GM23248 (cell line): ENCODE measurements at regions not wholly inside any gene's neighbourhood (a gene's known extent, or its start where the extent isn't known, plus 50 kb on each side); places are given as distances from the start of the nearest gene placed in this dataset.

Experiments used
- DNase-seq: peaks from one replicate; pipeline ENCODE4 v3.0.0-alpha.2; 2015
- H2AFZ ChIP-seq: fragments of 200-600 bp; sonication (generic); 2 replicates; pipeline ENCODE4 v1.6.1; 2016; ENCODE audit warnings: antibody characterized with exemption
- H3F3A ChIP-seq: fragments of 200-600 bp; sonication (generic); 2 replicates; pipeline ENCODE4 v1.6.1; 2016; ENCODE audit warnings: mild to moderate bottlenecking, antibody characterized with exemption, mixed run types; ENCODE audit not compliant: insufficient read depth
- H3K27ac ChIP-seq: fragments of 200-600 bp; sonication (generic); 2 replicates; pipeline ENCODE4 v1.5.1; 2016; ENCODE audit warnings: mild to moderate bottlenecking
- H3K27me3 ChIP-seq: fragments of 200-600 bp; sonication (generic); replicated peaks from 2 replicates; pipeline ENCODE4 v1.6.1; 2016; ENCODE audit warnings: mild to moderate bottlenecking; ENCODE audit not compliant: insufficient read depth
- H3K36me3 ChIP-seq: fragments of 200-600 bp; sonication (generic); 2 replicates; pipeline ENCODE4 v1.6.1; 2016; ENCODE audit warnings: low read depth, mild to moderate bottlenecking
- H3K4me1 ChIP-seq: fragments of 200-600 bp; sonication (generic); 2 replicates; pipeline ENCODE4 v1.6.1; 2016; ENCODE audit warnings: mild to moderate bottlenecking; ENCODE audit not compliant: insufficient read depth
- H3K4me2 ChIP-seq: fragments of 200-600 bp; sonication (generic); one replicate; pipeline ENCODE4 v1.6.1; 2016; ENCODE audit warnings: mild to moderate bottlenecking; ENCODE audit not compliant: unreplicated experiment
- H3K4me3 ChIP-seq: fragments of 200-600 bp; sonication (generic); 2 replicates; pipeline ENCODE4 v1.5.1; 2016; ENCODE audit warnings: mild to moderate bottlenecking
- H3K79me2 ChIP-seq: fragments of 200-600 bp; sonication (generic); 2 replicates; pipeline ENCODE4 v1.6.1; 2016; ENCODE audit warnings: mild to moderate bottlenecking; ENCODE audit not compliant: insufficient read depth
- H3K9ac ChIP-seq: fragments of 200-600 bp; sonication (generic); 2 replicates; pipeline ENCODE4 v1.6.1; 2016; ENCODE audit warnings: mild to moderate bottlenecking
- H3K9me2 ChIP-seq: fragments of 200-600 bp; sonication (generic); 2 replicates; pipeline ENCODE4 v1.6.1; 2016; ENCODE audit warnings: mixed run types, mild to moderate bottlenecking, moderate library complexity; ENCODE audit not compliant: insufficient read depth
- H3K9me3 ChIP-seq: fragments of 200-600 bp; sonication (generic); one replicate; pipeline ENCODE4 v1.6.1; 2017; ENCODE audit warnings: low read depth
- H4K20me1 ChIP-seq: fragments of 200-600 bp; sonication (generic); 2 replicates; pipeline ENCODE4 v1.6.0; 2016; ENCODE audit not compliant: insufficient read depth
- EZH2 ChIP-seq: fragments of 200-600 bp; sonication (generic); IDR thresholded peaks from 2 replicates; pipeline ENCODE4 v1.6.1; 2018; ENCODE audit warnings: antibody characterized with exemption, mild to moderate bottlenecking; ENCODE audit not compliant: insufficient read depth, poor library complexity, severe bottlenecking
- EZH2phosphoT487 ChIP-seq: fragments of 200-600 bp; sonication (generic); IDR thresholded peaks from 2 replicates; pipeline ENCODE4 v1.6.1; 2018; ENCODE audit warnings: antibody characterized with exemption, moderate library complexity, mild to moderate bottlenecking, low read depth; ENCODE audit not compliant: insufficient read depth
- WGBS, 2 experiments: methylation state at CpG; one replicate each; pipeline ENCODE4 v1.1.6; 2015 to 2017; ENCODE audit warnings: low lambda C conversion rate in 2 of 2, low coverage in 1 of 2; ENCODE audit errors: missing lambda C conversion rate in 2 of 2; 5-methylcytosine and 5-hydroxymethylcytosine counted together
- in situ Hi-C: fragments of 300-500 bp; cut with MboI; formaldehyde crosslinking; loops from 2 replicates; pipeline ENCODE4 v1.15.0; 2020

DNA sequence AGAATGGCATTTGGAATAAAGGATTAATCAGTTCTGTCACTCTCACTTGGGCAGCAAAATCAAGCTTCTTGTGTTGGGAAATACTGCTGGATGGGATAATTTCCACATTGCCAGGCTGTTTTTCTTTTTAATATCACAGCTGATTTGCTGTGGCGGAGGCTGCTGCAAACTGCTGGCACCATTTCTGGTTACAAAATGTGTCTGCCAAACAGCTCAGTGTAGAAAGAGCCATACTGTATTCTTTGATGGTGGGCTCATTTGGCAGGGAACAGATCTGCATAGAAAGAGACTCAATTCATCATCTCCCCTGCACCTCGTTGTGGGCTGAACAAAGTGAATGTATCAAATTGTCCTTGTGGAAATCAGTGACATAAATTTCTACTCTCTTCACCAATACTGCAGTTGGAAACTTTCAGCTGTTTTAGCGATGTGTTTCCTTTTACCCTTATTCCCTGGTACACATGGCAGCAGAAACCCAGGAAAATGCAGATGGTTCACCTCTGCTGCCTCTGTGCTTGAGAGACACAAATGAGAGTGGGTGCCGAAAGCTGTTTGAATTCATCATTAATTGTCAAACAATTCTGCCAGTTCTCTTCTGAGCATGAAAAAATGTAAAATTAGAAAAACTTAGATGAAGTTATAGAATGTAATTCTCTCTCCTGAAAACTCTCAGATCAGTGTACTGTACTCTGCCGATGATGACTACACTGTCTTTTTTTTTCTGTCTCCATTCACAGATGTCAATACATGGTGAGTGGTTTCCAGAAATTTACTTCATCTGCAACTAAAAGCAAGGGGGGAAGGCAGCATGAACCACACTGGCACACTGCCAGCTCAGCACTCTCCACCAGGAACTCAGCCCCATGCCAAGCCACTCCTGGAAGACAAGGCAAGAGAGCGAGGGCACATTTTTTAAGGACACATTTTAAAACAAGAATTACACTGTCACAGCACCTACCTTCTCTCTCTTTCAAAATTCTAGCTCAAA, 75.0 kb downstream of the HMHB1 start:
- peak; percentile 77 for DNase-seq
- peak overlapping the region; percentile 91 for H3K27ac ChIP-seq
- in situ Hi-C loops, result no loop called here
- no peaks in the 10 kb centered on the region for H3K79me2 ChIP-seq
- H3K9ac ChIP-seq, result peak overlapping the region; percentile 68
- peak overlapping the region; percentile 77 for H2AFZ ChIP-seq
- TF ChIP-seq EZH2phosphoT487, result no peak
- no peak for TF ChIP-seq EZH2
- peaks cover 59% of the 10 kb centered on the region for H3F3A ChIP-seq
- peak overlapping the region; percentile 48 for H3K4me3 ChIP-seq
- WGBS, 2 experiments, result 3 to 9% methylated on average over 6 of the region's 6 CpGs
- H3K9me3 ChIP-seq, result no peaks in the 10 kb centered on the region
- no peaks in the 10 kb centered on the region for H3K9me2 ChIP-seq
- peaks cover 58% of the 10 kb centered on the region for H3K4me1 ChIP-seq
- no peaks in the 10 kb centered on the region for H4K20me1 ChIP-seq
- no peaks in the 10 kb centered on the region for H3K36me3 ChIP-seq
- H3K27me3 ChIP-seq, result no peaks in the 10 kb centered on the region
- H3K4me2 ChIP-seq, result peak overlapping the region; percentile 78

DNA sequence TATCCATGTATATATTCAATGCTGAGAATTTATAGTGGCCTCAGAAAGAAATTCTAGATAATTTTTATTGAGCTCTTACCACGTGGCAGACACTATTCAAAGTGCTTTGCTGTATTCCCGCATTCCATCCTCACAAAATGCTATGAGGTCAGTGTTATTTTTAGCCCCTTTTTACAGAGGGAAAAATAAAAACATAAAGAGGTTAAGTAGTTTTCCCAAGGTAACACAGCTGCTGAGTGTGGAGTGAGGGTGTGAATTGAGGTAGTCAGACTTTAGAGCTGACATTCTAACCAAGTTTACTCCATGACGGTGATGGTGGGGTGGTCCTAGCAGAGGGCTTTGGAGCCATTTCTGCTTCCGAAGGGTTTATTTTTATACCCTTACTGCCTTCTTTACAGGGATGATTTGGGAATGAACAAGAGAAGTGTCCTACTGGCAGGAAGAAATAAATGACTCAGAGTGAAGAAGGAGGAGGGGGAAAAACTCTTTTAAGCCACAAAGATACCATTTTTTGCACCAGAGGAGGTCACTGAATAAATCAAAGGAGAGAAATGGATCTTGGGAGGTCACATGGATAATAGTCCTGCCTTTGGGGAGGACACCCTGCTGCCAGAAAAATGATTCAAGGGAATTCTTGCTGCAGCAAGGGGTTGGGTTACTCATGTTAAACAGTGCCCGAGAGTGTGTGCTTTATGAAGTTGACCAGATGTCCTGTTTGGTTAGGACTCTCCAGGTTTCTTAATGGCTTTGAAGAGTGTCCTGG, 76.1 kb downstream of the HMHB1 start:
- H3K27me3 ChIP-seq, result no peaks in the 10 kb centered on the region
- H3K4me1 ChIP-seq, result peaks cover 58% of the 10 kb centered on the region
- peak overlapping the region; percentile 68 for H3K9ac ChIP-seq
- WGBS, 2 experiments, result 3 to 5% methylated on average over 5 of the region's 5 CpGs
- H2AFZ ChIP-seq, result peak overlapping the region; percentile 77
- peaks cover 59% of the 10 kb centered on the region for H3F3A ChIP-seq
- no peaks in the 10 kb centered on the region for H3K9me2 ChIP-seq
- H3K79me2 ChIP-seq, result no peaks in the 10 kb centered on the region
- peak overlapping the region; percentile 91 for H3K27ac ChIP-seq
- no peaks in the 10 kb centered on the region for H4K20me1 ChIP-seq
- peak overlapping the region; percentile 48 for H3K4me3 ChIP-seq
- in situ Hi-C loops, result no loop called here
- no peaks in the 10 kb centered on the region for H3K9me3 ChIP-seq
- DNase-seq, result peak; percentile 91
- peak overlapping the region; percentile 78 for H3K4me2 ChIP-seq
- no peaks in the 10 kb centered on the region for H3K36me3 ChIP-seq
- TF ChIP-seq EZH2phosphoT487 (no peak), EZH2 (no peak)

DNA sequence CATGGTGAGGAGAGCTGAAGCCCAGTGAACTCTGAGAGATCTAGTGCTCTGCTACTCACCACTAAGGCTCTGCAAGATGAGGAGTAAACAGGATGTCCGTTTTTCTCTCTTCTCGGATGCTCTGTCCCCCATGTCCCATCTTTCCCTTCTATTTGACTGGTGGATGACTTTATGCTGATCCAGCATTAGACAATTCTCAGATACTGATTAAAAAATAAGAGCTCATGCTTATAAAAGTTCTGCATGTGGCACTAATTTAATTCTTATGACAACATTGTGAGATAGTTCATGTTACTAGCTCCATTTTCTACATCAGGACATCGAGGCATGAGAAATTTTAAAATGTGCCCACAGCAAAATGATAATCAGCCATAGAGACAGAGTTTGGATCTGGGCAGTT, 77.0 kb downstream of the HMHB1 start:
- TF ChIP-seq EZH2phosphoT487 (no peak), EZH2 (no peak)
- no peak overlapping the region for H3K4me3 ChIP-seq
- peak overlapping the region; percentile 78 for H3K4me2 ChIP-seq
- H3K9ac ChIP-seq, result peak overlapping the region; percentile 68
- peak; percentile 14 for DNase-seq
- H3K27me3 ChIP-seq, result no peaks in the 10 kb centered on the region
- H3K4me1 ChIP-seq, result peaks cover 58% of the 10 kb centered on the region
- in situ Hi-C loops, result no loop called here
- no peaks in the 10 kb centered on the region for H3K9me2 ChIP-seq
- peak overlapping the region; percentile 77 for H2AFZ ChIP-seq
- peaks cover 59% of the 10 kb centered on the region for H3F3A ChIP-seq
- H3K27ac ChIP-seq, result peak overlapping the region; percentile 91
- no peaks in the 10 kb centered on the region for H3K36me3 ChIP-seq
- no peaks in the 10 kb centered on the region for H4K20me1 ChIP-seq
- no peaks in the 10 kb centered on the region for H3K79me2 ChIP-seq
- H3K9me3 ChIP-seq, result no peaks in the 10 kb centered on the region
- 3 to 4% methylated on average over 3 of the region's 3 CpGs for WGBS, 2 experiments

- TF ChIP-seq EZH2phosphoT487 (no peak), EZH2 (no peak)
- no peaks in the 10 kb centered on the region for H3K36me3 ChIP-seq
- H3K4me1 ChIP-seq, result peaks cover 58% of the 10 kb centered on the region
- DNase-seq, result peak; percentile 86
- H3F3A ChIP-seq, result peaks cover 59% of the 10 kb centered on the region
- H3K9me2 ChIP-seq, result no peaks in the 10 kb centered on the region
- no peaks in the 10 kb centered on the region for H4K20me1 ChIP-seq
- H3K4me3 ChIP-seq, result peak overlapping the region; percentile 28; the same call in 1 of the 2 replicates
- peak overlapping the region; percentile 72 for H3K4me2 ChIP-seq
- no peaks in the 10 kb centered on the region for H3K79me2 ChIP-seq
- in situ Hi-C loops, result no loop called here
- H2AFZ ChIP-seq, result peak overlapping the region; percentile 77
- H3K9ac ChIP-seq, result peak overlapping the region; percentile 68
- peak overlapping the region; percentile 91 for H3K27ac ChIP-seq
- no peaks in the 10 kb centered on the region for H3K9me3 ChIP-seq
- H3K27me3 ChIP-seq, result no peaks in the 10 kb centered on the region
- 7 to 10% methylated on average over 3 of the region's 3 CpGs for WGBS, 2 experiments
Measured at GRCh38 chr5:143889986-143890385, 78.0 kb downstream of the HMHB1 start.
